ENCODE measurements at regions not wholly inside any gene's neighbourhood (a gene's known extent, or its start where the extent isn't known, plus 50 kb on each side); places are given as distances from the start of the nearest gene placed in this dataset.
A peak's percentile ranks its signal among the peaks of the same experiment; 100 is the strongest.
"Not testable (repeated sequence)": the region's sequence is repeated elsewhere in the genome, so short reads cannot be mapped to it uniquely, and the experiment has no call there.

GRCh38 chr3:77707281-77707680 is 667.4 kb downstream of the ROBO2 start:
- DNase-seq (ENCODE audit: low read depth, low spot score) = no peak

GRCh38 chr3:77709155-77709554 is 669.3 kb downstream of the ROBO2 start:
- no peak for DNase-seq (ENCODE audit: low read depth, low spot score)

DNA sequence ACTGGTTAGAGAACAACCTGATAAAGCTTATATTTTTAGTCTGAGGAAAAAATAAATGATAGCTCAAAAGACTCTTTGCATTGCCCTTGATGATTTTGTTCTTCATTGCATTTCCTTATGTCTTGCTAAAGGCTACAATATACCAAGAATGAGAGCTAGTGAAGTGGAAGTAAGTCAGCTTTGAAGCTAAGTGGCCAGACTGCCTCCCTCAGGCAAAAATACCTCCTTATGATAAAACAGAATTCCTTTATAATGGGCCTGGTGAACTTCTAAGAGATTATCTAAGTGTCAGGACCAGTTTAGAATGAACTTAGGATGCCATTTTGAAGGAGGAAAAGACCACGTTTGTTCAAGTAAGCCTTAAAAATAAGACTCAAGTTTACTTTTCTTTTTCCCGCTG is 678.4 kb downstream of the ROBO2 start:
- no peak for DNase-seq (ENCODE audit: low read depth, low spot score)

- no peak for DNase-seq (ENCODE audit: low read depth, low spot score)
Measured at GRCh38 chr3:77720460-77720971, 680.6 kb downstream of the ROBO2 start.

GRCh38 chr3:77726517-77726916 is 686.6 kb downstream of the ROBO2 start:
- no peak for DNase-seq (ENCODE audit: low read depth, low spot score)

- DNase-seq (ENCODE audit: low read depth, low spot score) = no peak
Measured at GRCh38 chr3:77746048-77746447, 706.1 kb downstream of the ROBO2 start.

DNA sequence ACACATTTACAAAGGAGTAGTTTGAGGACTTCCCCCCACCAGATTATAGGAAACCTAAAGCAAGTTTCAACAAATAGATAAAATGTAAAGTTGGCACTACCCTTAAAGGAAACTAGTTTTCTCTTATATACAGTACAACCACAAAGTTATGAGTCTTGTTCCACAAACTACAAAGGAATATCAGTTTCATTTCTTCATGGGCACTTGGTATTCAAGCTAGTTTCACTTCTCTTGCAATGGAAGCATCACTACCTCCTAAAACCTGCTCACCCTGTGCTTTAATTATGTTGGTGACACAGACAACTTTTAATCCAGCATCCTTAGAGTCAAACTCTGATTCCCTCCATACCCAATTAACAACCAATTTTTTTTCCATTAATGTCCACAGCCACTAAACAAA is 707.0 kb downstream of the ROBO2 start:
- no peak for DNase-seq (ENCODE audit: low read depth, low spot score)

DNA sequence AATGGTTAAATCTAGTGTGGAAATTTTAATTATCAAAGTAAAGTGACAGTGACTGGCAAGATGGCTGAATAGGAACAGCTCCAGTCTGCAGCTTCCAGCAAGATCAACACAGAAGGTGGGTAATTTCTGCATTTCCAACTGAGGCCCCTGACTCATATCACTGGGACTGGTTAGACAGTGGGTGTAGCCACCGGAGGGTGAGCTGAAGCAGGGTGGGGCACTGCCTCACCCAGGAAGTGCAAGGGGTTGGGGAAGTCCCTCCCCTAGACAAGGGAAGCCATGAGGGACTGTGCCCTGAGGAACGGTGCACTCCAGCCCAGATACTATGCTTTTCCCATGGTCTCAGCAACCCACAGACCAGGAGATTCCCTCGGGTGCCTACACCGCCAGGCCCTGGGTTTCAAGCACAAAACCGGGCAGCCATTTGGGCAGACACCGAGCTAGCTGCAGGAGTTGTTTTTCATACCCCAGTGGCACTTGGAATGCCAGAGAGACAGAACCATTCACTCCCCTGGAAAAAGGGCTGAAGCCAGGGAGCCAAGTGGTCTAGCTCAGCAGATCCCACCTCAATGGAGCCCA is 716.6 kb downstream of the ROBO2 start:
- not testable (repeated sequence) for DNase-seq (ENCODE audit: low read depth, low spot score)

DNA sequence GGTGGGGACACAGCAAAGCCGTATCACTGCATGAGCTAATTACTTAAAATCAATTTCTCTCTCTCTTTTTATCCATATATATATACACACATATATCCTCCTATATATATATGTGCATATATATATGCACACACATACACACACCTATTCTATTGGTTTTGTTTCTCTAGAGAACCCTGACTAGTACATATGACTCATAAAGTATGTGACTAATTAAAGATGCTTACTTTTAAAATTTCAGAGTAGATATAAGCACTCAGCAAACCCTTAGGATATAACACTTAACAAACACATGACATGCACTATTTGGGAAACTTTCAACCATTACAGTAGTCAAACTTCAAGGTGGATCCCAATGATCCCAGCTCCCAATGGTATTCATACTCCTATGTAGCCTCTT is 732.6 kb downstream of the ROBO2 start:
- DNase-seq (ENCODE audit: low read depth, low spot score) = no peak

DNA sequence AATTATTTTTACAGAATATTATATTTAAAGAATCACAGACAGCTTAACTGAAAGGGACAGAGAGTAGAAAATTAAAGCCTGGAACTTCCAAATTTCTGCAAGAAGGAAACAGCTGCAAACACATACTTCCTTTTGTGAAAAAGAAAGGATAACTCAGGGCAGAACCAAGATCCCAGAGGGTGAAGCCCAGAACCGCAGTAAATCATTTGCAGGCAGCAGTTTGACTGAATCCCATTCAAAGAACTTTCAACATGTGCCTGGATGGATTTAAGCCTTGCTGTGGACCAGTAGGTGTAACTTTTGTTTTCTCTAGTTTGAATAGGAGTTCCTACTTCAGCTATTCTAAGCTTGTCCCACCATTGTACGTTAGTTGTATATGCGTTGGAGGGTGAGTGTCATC is 733.2 kb downstream of the ROBO2 start:
- DNase-seq (ENCODE audit: low read depth, low spot score) = no peak

DNA sequence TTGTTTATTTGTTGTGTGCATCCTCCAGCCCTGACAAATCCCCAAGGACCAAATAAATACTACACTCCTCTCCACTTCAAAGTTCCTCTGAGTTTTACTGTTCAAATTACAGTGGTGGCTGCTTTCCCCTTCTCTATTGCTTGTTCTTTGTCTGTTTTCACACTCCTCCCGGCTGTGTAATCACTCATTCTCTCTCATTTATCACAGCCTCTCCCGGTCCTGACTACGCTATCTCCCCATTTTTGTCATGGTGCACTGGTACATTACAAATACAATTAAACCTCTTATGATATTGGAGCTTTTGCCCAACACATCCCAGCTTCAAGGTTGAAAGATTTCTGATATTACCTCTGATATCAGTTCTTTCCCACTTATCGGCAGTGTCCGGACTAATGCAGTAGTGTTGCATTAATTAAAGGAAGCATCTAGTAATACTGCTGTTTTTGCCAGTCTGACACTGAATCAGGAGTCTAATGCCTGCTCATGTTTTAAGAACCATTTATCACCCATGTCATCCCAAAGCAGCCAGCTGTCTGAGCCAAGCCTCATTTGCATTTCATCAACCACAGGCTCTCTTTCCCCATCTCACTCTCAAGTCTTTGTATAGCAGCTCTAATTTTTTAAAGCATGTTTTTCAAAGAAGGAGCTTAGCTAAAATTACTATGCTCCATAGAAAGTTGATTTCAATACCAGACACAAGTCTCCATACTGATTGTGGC is 740.5 kb downstream of the ROBO2 start:
- DNase-seq (ENCODE audit: low read depth, low spot score) = no peak

GRCh38 chr3:77786216-77786615 is 746.3 kb downstream of the ROBO2 start:
- DNase-seq (ENCODE audit: low read depth, low spot score) = no peak

GRCh38 chr3:77795013-77795412 is 755.1 kb downstream of the ROBO2 start:
- DNase-seq (ENCODE audit: low read depth, low spot score) = no peak

DNA sequence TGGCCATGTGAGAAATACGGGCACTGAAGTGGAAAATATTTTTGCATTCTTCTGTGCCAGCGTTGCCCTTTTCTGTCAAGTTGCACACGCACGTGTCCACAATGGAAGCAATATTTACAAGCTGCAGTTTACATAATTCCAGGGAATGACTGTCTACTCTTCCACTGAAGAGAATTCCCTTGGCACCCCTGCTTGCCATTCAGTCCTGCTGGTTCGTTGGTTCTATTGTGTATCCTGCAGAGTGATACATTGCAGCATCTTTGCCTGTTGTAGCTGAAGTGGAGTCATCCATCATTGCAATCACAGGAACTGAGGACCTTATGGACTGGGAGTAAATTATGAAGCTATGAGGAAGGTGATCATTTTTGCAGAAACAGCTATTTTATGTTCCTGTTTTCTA is 759.4 kb downstream of the ROBO2 start:
- no peak for DNase-seq (ENCODE audit: low read depth, low spot score)

DNA sequence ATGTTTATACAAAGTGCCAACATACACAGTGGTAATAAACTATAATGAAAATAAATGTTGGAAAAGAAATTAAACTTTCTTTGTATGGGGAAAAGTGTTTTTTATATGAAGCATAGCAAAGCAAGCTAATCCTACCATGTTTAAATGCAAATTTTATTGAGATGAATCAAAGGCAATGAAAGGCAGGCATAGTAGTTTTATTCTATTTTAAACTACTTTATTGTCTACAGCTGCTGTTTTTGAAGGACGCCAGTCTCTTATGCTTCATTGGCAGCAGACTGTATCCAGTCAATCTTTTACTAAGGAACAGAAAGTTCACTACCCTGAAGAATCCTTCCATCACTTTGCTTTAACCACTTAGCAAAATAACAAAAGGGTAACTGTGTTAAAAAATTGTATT is 761.0 kb downstream of the ROBO2 start:
- no peak for DNase-seq (ENCODE audit: low read depth, low spot score)

- DNase-seq (ENCODE audit: low read depth, low spot score) = no peak
Measured at GRCh38 chr3:77807312-77807711, 767.4 kb downstream of the ROBO2 start.

DNA sequence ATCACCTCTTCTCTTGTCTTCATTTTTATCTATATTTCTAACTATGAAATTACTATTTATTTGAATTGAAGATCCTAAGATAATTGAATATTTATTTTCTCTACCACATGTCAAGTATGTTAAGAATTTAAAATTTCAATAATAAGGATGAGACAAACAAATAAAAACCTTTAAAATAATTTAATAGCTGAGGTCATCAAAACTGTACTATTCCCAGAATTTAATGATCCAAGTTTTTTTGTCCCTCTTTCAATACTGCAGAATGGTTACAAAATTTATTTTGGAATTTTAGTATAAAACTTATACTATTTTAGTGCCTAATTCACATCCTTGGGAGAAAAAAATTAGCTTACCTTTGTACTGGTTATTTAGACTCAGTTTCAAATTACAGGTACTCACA is 774.9 kb downstream of the ROBO2 start:
- DNase-seq (ENCODE audit: low read depth, low spot score) = no peak

GRCh38 chr3:77815467-77815866 is 775.6 kb downstream of the ROBO2 start:
- DNase-seq (ENCODE audit: low read depth, low spot score) = no peak

DNA sequence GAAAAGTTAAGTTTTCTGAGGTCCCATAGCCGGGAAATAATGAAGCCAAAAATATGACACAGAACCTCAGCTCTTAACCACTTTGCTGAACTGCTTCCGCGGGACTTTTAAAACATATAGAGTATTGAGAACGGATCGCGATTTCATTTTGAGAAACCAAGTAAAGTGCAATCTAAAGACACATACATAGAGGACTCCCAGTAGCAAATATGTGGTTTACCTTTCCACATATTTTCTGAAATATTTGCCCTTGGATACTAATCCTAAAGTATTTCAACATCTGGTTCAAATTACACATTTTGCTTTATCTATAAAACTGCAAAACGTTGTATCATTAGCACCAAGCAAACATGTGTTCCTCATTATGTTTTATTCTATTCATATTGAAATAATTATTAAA is 776.5 kb downstream of the ROBO2 start:
- DNase-seq (ENCODE audit: low read depth, low spot score) = no peak

GRCh38 chr3:77825001-77825827 is 785.3 kb downstream of the ROBO2 start:
- DNase-seq (ENCODE audit: low read depth, low spot score) = peak; percentile 75

DNA sequence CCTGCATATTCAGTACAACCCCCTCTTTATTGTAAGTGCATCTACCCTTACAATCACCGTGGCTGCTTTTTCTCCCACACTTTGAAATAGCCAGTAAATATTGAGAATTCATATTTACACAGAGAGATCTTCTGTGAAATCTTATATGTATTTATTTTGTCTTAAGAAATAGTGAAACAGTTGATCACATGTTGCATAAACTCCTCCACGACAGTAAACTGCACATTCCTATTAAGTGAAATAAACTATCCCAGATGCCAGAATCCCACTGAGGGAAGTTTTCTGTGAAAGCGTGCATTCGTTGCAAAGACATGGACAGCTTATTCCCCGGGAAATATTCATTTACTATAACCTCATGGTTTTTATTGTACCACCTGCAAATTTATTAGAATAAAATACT is 796.0 kb downstream of the ROBO2 start:
- no peak for DNase-seq (ENCODE audit: low read depth, low spot score)

GRCh38 chr3:77837456-77838025 is 797.6 kb downstream of the ROBO2 start:
- no peak for DNase-seq (ENCODE audit: low read depth, low spot score)

Data from brain pericyte (primary cell).